Ishikawa (cell line): ENCODE measurements at regions not wholly inside any gene's neighbourhood (a gene's known extent, or its start where the extent isn't known, plus 50 kb on each side); places are given as distances from the start of the nearest gene placed in this dataset.

Experiments
- CEBPB ChIP-seq: IDR thresholded peaks from 2 replicates; pipeline ENCODE4 v1.6.1; 2012
- CREB1 ChIP-seq: IDR thresholded peaks from 2 replicates; pipeline ENCODE4 v1.6.1; 2012; ENCODE audit warnings: low read depth
- EGR1 ChIP-seq: IDR thresholded peaks from 2 replicates; pipeline ENCODE4 v1.6.1; 2012
- EP300 ChIP-seq: IDR thresholded peaks from 2 replicates; pipeline ENCODE4 v1.6.1; 2012; ENCODE audit warnings: borderline replicate concordance
- FOXM1 ChIP-seq: IDR thresholded peaks from 2 replicates; pipeline ENCODE4 v1.6.1; 2012; ENCODE audit warnings: low read depth, borderline replicate concordance
- MAX ChIP-seq: IDR thresholded peaks from 2 replicates; pipeline ENCODE4 v1.6.1; 2012
- NFIC ChIP-seq: IDR thresholded peaks from 2 replicates; pipeline ENCODE4 v1.6.1; 2012
- RAD21 ChIP-seq: IDR thresholded peaks from 2 replicates; pipeline ENCODE4 v1.6.1; 2012; ENCODE audit warnings: low read depth
- REST ChIP-seq: IDR thresholded peaks from 2 replicates; pipeline ENCODE4 v1.6.1; 2012; ENCODE audit warnings: low read depth, mild to moderate bottlenecking
- TAF1 ChIP-seq: IDR thresholded peaks from 2 replicates; pipeline ENCODE4 v1.6.1; 2012; ENCODE audit warnings: low read depth, mild to moderate bottlenecking
- TCF12 ChIP-seq: IDR thresholded peaks from 2 replicates; pipeline ENCODE4 v1.6.1; 2012; ENCODE audit warnings: low read depth
- TEAD4 ChIP-seq: IDR thresholded peaks from 2 replicates; pipeline ENCODE4 v1.6.1; 2012
- USF1 ChIP-seq: IDR thresholded peaks from 2 replicates; pipeline ENCODE4 v1.6.1; 2012
- YY1 ChIP-seq: IDR thresholded peaks from 2 replicates; pipeline ENCODE4 v1.6.1; 2012; ENCODE audit warnings: low read depth
- ZBTB7A ChIP-seq: IDR thresholded peaks from 2 replicates; pipeline ENCODE4 v1.6.1; 2012; ENCODE audit warnings: low read depth

GRCh38 chr15:94704946-94705345 is 473.6 kb downstream of the MCTP2 start:
- TF ChIP-seq FOXM1 (no peak), ZBTB7A (no peak), RAD21 (no peak), TCF12 (no peak), MAX (no peak), EP300 (no peak), REST (no peak), NFIC (no peak), YY1 (no peak), TEAD4 (no peak), EGR1 (no peak), USF1 (no peak), CREB1 (no peak)

- TF ChIP-seq USF1 (no peak), EP300 (no peak), MAX (no peak), YY1 (no peak), CEBPB (no peak), TCF12 (no peak), NFIC (no peak), TEAD4 (no peak), TAF1 (no peak), REST (no peak), ZBTB7A (no peak), CREB1 (no peak), EGR1 (no peak), FOXM1 (no peak), RAD21 (no peak)
These were observed 478.0 kb downstream of the MCTP2 start for GRCh38 chr15:94709319-94709718.

GRCh38 chr15:94722024-94722636 is 490.8 kb downstream of the MCTP2 start:
- TF ChIP-seq EGR1 (no peak), MAX (no peak), ZBTB7A (no peak), CREB1 (no peak), NFIC (no peak), TEAD4 (no peak), YY1 (no peak), FOXM1 (no peak), CEBPB (no peak), TAF1 (no peak), RAD21 (no peak), TCF12 (no peak), USF1 (no peak), EP300 (no peak), REST (no peak)

- TF ChIP-seq TCF12: no peak
- TF ChIP-seq CREB1: no peak
- TF ChIP-seq TAF1: no peak
- TF ChIP-seq NFIC: no peak
These were observed 492.4 kb downstream of the MCTP2 start for GRCh38 chr15:94723801-94724200.
